Astrocyte of the cerebellum (primary cell): ENCODE measurements at regions not wholly inside any gene's neighbourhood (a gene's known extent, or its start where the extent isn't known, plus 50 kb on each side); places are given as distances from the start of the nearest gene placed in this dataset.

Source experiments
- DNase-seq: peaks from one replicate; pipeline ENCODE4 v3.0.0-alpha.2; 2011; ENCODE audit warnings: low read depth
- H3K4me3 ChIP-seq: 2 replicates; pipeline ENCODE4 v1.5.1; 2011; ENCODE audit warnings: mild to moderate bottlenecking, low read depth, low read length, moderate library complexity
- CTCF ChIP-seq: IDR thresholded peaks from 2 replicates; pipeline ENCODE4 v1.5.1; 2012; ENCODE audit warnings: low read length, low read depth, moderate library complexity, mild to moderate bottlenecking; ENCODE audit errors: missing control alignments
- in situ Hi-C: cut with HindIII; loops from 2 replicates; pipeline ENCODE4 v1.10.0; 2017; ENCODE audit warnings: low sequenced_read_pairs

- in situ Hi-C loops = no loop called here
- DNase-seq = no peak
- TF ChIP-seq CTCF = no peak
- H3K4me3 ChIP-seq = no peak overlapping the region
These were observed 274.5 kb downstream of the DACT1 start for GRCh38 chr14:58912287-58912686.

- in situ Hi-C loops = no loop called here
- H3K4me3 ChIP-seq = no peak overlapping the region
- TF ChIP-seq CTCF = no peak
- no peak for DNase-seq
These were observed 275.2 kb downstream of the DACT1 start for GRCh38 chr14:58912799-58913432.

GRCh38 chr14:58914279-58914855 is 274.1 kb upstream of the DAAM1 start:
- in situ Hi-C loops = no loop called here
- no peak for DNase-seq
- TF ChIP-seq CTCF = no peak
- H3K4me3 ChIP-seq = no peak overlapping the region

- H3K4me3 ChIP-seq = no peak overlapping the region
- DNase-seq = no peak
- in situ Hi-C loops = no loop called here
- TF ChIP-seq CTCF = no peak
These were observed 272.8 kb upstream of the DAAM1 start for GRCh38 chr14:58915646-58916045.

GRCh38 chr14:58918066-58918738 is 270.3 kb upstream of the DAAM1 start:
- DNase-seq = no peak
- in situ Hi-C loops = no loop called here
- TF ChIP-seq CTCF = no peak
- H3K4me3 ChIP-seq = no peak overlapping the region

GRCh38 chr14:58919217-58919616 is 269.2 kb upstream of the DAAM1 start:
- in situ Hi-C loops = no loop called here
- no peak overlapping the region for H3K4me3 ChIP-seq
- no peak for TF ChIP-seq CTCF
- DNase-seq = no peak
